ENCODE measurements at regions not wholly inside any gene's neighbourhood (a gene's known extent, or its start where the extent isn't known, plus 50 kb on each side); places are given as distances from the start of the nearest gene placed in this dataset.

DNA sequence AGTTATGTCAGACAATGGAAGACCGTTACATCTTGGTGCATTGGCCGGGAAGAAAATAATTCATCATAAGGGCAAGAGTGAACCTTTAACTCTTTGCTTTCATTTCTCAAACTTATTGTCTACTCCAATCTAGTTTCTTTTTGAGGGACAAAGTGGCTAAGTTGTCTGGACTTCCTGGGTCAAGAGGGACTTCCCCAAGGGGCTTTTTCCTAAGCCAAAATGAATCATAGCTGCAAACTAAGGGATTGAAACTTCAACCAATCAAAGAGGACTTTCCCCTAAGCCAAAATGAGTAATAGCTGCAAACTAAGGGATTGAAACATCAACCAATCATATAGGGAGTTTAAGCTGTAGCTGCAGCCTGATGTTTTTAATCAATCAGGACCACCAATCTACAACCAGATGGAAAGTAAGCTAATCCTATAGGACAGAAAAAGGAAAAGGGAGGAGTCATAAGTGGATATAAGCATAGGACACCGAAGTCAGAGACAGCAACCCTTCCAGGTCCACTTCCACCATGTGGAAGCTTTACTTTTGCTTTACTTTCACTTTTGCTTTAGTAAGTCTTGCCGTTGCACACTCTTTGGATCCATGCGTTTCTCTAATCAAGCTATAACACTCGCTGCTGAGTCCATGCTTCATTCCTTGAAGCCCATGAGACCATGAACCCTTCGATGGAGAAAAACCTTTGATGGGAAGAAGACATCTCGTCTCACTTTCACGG, 72.7 kb upstream of the UTY start:
- no peak for TF ChIP-seq POLR2A (IDR thresholded peaks at IDR 0.05)
- TF ChIP-seq, protein P1, sequence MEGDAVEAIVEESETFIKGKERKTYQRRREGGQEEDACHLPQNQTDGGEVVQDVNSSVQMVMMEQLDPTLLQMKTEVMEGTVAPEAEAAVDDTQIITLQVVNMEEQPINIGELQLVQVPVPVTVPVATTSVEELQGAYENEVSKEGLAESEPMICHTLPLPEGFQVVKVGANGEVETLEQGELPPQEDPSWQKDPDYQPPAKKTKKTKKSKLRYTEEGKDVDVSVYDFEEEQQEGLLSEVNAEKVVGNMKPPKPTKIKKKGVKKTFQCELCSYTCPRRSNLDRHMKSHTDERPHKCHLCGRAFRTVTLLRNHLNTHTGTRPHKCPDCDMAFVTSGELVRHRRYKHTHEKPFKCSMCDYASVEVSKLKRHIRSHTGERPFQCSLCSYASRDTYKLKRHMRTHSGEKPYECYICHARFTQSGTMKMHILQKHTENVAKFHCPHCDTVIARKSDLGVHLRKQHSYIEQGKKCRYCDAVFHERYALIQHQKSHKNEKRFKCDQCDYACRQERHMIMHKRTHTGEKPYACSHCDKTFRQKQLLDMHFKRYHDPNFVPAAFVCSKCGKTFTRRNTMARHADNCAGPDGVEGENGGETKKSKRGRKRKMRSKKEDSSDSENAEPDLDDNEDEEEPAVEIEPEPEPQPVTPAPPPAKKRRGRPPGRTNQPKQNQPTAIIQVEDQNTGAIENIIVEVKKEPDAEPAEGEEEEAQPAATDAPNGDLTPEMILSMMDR (IDR thresholded peaks at IDR 0.05): no peak
